Endothelial cell of umbilical vein (primary cell): ENCODE measurements at regions not wholly inside any gene's neighbourhood (a gene's known extent, or its start where the extent isn't known, plus 50 kb on each side); places are given as distances from the start of the nearest gene placed in this dataset.

Experiments
- BruUV-seq: library from RNA; stranded (reverse); fragments of 400-500 nt; replicated peaks from 2 replicates; lab custom pipeline; 2021; lab: Mats Ljungman, UMichigan
- CTCF ChIA-PET: fragments of 300-600, 350-600 bp; sonication (Branson Sonifier 250); formaldehyde crosslinking; loops from one replicate; lab custom pipeline; 2021; ENCODE audit warnings: antibody characterized with exemption, inconsistent platforms; lab: Charles Lee
- POLR2A ChIA-PET: fragments of 300-600, 350-600 bp; sonication (Branson Sonifier 250); formaldehyde crosslinking; loops from one replicate; lab custom pipeline; 2021; ENCODE audit warnings: antibody characterized with exemption, inconsistent platforms; lab: Charles Lee
- DNase-seq: peaks from one replicate; pipeline ENCODE4 v3.0.0-alpha.2; 2011; ENCODE audit warnings: low read depth, low spot score
- FAIRE-seq: peaks from 2 replicates; lab custom pipeline; 2011; peaks lifted over from hg19 to GRCh38; lab: Jason Lieb, UNC
- H2AFZ ChIP-seq: 2 replicates; pipeline ENCODE4 v1.6.0; 2012; ENCODE audit warnings: low read depth, low read length, control low read depth, inconsistent platforms
- H3K27ac ChIP-seq: 2 replicates; pipeline ENCODE4 v1.5.1; 2011; ENCODE audit warnings: low read depth, mild to moderate bottlenecking, control low read depth, low read length, moderate library complexity; ENCODE audit not compliant: insufficient read depth
- H3K27me3 ChIP-seq, 2 experiments: 2 replicates each; pipeline versions ENCODE4 v1.6.0 to v1.6.1; 2011; ENCODE audit warnings: low read length in 2 of 2, mixed read lengths in 1 of 2; ENCODE audit not compliant: control insufficient read depth in 2 of 2, insufficient read depth in 2 of 2
- H3K36me3 ChIP-seq, 2 experiments: 2 replicates in 1 of 2; 3 replicates in 1 of 2; pipeline ENCODE4 v1.5.1; 2011; ENCODE audit warnings: low read length in 2 of 2, mild to moderate bottlenecking in 1 of 2, moderate library complexity in 1 of 2; ENCODE audit not compliant: control insufficient read depth in 2 of 2, insufficient read depth in 2 of 2; ENCODE audit errors: extremely low read depth in 1 of 2
- H3K4me1 ChIP-seq: 3 replicates; pipeline ENCODE4 v1.5.1; 2011; ENCODE audit warnings: mild to moderate bottlenecking, low read length; ENCODE audit not compliant: control insufficient read depth, insufficient read depth; ENCODE audit errors: extremely low read depth
- H3K4me2 ChIP-seq: 2 replicates; pipeline ENCODE4 v1.6.1; 2011; ENCODE audit warnings: low read length, control low read depth, mixed read lengths; ENCODE audit not compliant: insufficient read depth
- H3K4me3 ChIP-seq, 3 experiments: fragments of 200-600 bp in 1 of 3; sonication (generic), shearing (Covaris generic) in 1 of 3; replicated peaks in 1 of 3; 2 replicates each; pipeline ENCODE4 v1.5.1; 2011 to 2016; ENCODE audit warnings: control low read depth in 3 of 3, low read length in 3 of 3, mild to moderate bottlenecking in 2 of 3, inconsistent platforms in 1 of 3, low read depth in 1 of 3, moderate library complexity in 1 of 3; ENCODE audit not compliant: insufficient read depth in 1 of 3
- H3K79me2 ChIP-seq: 2 replicates; pipeline ENCODE4 v1.6.0; 2012; ENCODE audit warnings: low read length, inconsistent platforms; ENCODE audit not compliant: control insufficient read depth, insufficient read depth
- H3K9ac ChIP-seq: replicated peaks from 2 replicates; pipeline ENCODE3; 2011; ENCODE audit warnings: low read length, control low read depth; ENCODE audit not compliant: insufficient read depth; ENCODE audit errors: extremely low read depth
- H3K9me1 ChIP-seq: replicated peaks from 3 replicates; pipeline ENCODE4 v1.6.0; 2011; ENCODE audit warnings: mild to moderate bottlenecking, low read length; ENCODE audit not compliant: control insufficient read depth, insufficient read depth; ENCODE audit errors: extremely low read depth
- H3K9me3 ChIP-seq: replicated peaks from 2 replicates; pipeline ENCODE4 v1.5.1; 2012; ENCODE audit warnings: low read length, inconsistent platforms; ENCODE audit not compliant: control insufficient read depth, insufficient read depth
- H4K20me1 ChIP-seq: replicated peaks from 2 replicates; pipeline ENCODE3; 2011; ENCODE audit warnings: mild to moderate bottlenecking, low read length; ENCODE audit not compliant: control insufficient read depth, insufficient read depth; ENCODE audit errors: extremely low read depth
- CTCF ChIP-seq, 2 donors: IDR thresholded peaks; 1 replicate in 1 of 2; 2 replicates in 1 of 2; pipeline ENCODE4 v1.5.1; 2011; ENCODE audit warnings: low read length in 2 of 2, mild to moderate bottlenecking in 2 of 2, moderate library complexity in 2 of 2, control low read depth in 1 of 2, inconsistent platforms in 1 of 2, low read depth in 1 of 2; ENCODE audit not compliant: insufficient read depth in 1 of 2; ENCODE audit errors: extremely low read depth in 1 of 2
- EZH2 ChIP-seq: IDR thresholded peaks from 2 replicates; pipeline ENCODE4 v1.6.1; 2012; ENCODE audit warnings: borderline replicate concordance, low read depth, mild to moderate bottlenecking, moderate library complexity, low read length, inconsistent platforms; ENCODE audit not compliant: severe bottlenecking
- FOS ChIP-seq: IDR thresholded peaks from 2 replicates; pipeline ENCODE4 v1.6.1; 2011; ENCODE audit warnings: mild to moderate bottlenecking, low read length, moderate library complexity, borderline replicate concordance; ENCODE audit not compliant: insufficient read depth
- GATA2 ChIP-seq: IDR thresholded peaks from 2 replicates; pipeline ENCODE4 v1.7.0; 2011; ENCODE audit warnings: low read depth, mild to moderate bottlenecking, moderate library complexity, mixed read lengths, low read length; ENCODE audit not compliant: insufficient read length, insufficient read depth
- JUN ChIP-seq: IDR thresholded peaks from 2 replicates; pipeline ENCODE4 v1.6.1; 2011; ENCODE audit warnings: borderline replicate concordance, low read depth; ENCODE audit not compliant: insufficient read length, insufficient read depth
- MAX ChIP-seq: IDR thresholded peaks from 2 replicates; pipeline ENCODE4 v1.6.1; 2011; ENCODE audit not compliant: insufficient read depth, insufficient read length
- MYC ChIP-seq: IDR thresholded peaks from one replicate; pipeline ENCODE4 v1.6.1; 2011; ENCODE audit warnings: mild to moderate bottlenecking, low read depth, low read length
- POLR2A ChIP-seq: IDR thresholded peaks from 2 replicates; pipeline ENCODE4 v1.6.1; 2012; ENCODE audit warnings: low read depth, mild to moderate bottlenecking, control low read depth, low read length
- dilution Hi-C: fragments of 300-500 bp; cut with MboI; formaldehyde crosslinking; loops from one replicate; pipeline ENCODE4 v1.15.0; 2019; ENCODE audit warnings: low sequenced_read_pairs; ENCODE audit not compliant: extremely low pct_ligation_motif_present
- intact Hi-C: fragments of 100-400 bp; cut with micrococcal nuclease; formaldehyde crosslinking; loops from one replicate; pipeline ENCODE4 v1.10.0; 2022

DNA sequence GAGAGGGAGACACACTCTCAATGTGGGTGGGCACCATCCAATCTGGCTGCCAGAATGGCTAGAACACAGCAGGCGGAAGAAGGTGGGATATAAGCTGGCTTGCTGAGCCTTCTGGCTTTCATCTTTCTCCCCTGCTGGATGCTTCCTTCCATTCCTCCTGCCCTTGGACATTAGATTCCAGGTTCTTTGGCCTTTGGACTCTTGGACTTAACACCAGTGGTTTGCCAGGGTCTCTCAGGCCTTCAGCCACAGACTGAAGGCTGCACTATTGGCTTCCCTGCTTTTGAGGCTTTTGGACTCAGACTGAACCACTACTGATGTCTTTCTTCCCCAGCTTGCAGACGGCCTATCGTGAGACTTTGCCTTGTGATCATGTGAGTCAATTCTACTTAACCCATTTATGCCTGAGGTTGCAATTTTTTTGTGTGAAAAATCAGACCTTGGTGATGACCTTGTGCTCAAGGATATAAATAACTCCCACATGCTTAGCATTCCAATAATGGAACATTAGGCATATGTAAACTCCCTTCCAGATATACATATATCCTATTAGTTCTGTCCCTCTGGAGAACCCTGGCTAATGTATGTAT is 56.7 kb upstream of the CD55 start:
- Histone ChIP-seq H4K20me1 (no peaks in the 10 kb centered on the region), H3K9me3 (no peaks in the 10 kb centered on the region), H2AFZ (no peak overlapping the region), H3K4me2 (no peak overlapping the region), H3K9me1 (no peaks in the 10 kb centered on the region), H3K79me2 (no peaks in the 10 kb centered on the region), H3K27me3 (no peaks in the 10 kb centered on the region), H3K27ac (no peak overlapping the region), H3K4me3 (no peak overlapping the region), H3K4me1 (no peaks in the 10 kb centered on the region), H3K36me3 (no peaks in the 10 kb centered on the region), H3K9ac (no peak overlapping the region)
- ChIA-PET POLR2A (no interaction called here), CTCF (interaction anchor here (2.1 kb wide), 1 partner anchor 140 kb away, joined by 5 read pairs; no protein-coding TSS in a partner anchor)
- FAIRE-seq = no peak
- TF ChIP-seq GATA2 (no peak), CTCF (IDR thresholded peaks at IDR 0.05; ENCODE audit: extremely low read depth in 1 of 2, insufficient read depth in 1 of 2, low read depth in 1 of 2, low read length in 2 of 2) (no peak), MAX (no peak), MYC (no peak), JUN (no peak), FOS (no peak), EZH2 (no peak), POLR2A (no peak)
- BruUV-seq = no TSS peak
- intact Hi-C loops = no loop called here
- DNase-seq = no peak
- dilution Hi-C loops = no loop called here
